GM21825 (cell line): ENCODE measurements at regions not wholly inside any gene's neighbourhood (a gene's known extent, or its start where the extent isn't known, plus 50 kb on each side); places are given as distances from the start of the nearest gene placed in this dataset.

Experiments used
- ATAC-seq: cut with Tn5 transposase; IDR thresholded peaks from one replicate; pipeline ENCODE4 v1.9.1; 2021; ENCODE audit warnings: mild to moderate bottlenecking, moderate library complexity; ENCODE audit not compliant: unreplicated experiment

DNA sequence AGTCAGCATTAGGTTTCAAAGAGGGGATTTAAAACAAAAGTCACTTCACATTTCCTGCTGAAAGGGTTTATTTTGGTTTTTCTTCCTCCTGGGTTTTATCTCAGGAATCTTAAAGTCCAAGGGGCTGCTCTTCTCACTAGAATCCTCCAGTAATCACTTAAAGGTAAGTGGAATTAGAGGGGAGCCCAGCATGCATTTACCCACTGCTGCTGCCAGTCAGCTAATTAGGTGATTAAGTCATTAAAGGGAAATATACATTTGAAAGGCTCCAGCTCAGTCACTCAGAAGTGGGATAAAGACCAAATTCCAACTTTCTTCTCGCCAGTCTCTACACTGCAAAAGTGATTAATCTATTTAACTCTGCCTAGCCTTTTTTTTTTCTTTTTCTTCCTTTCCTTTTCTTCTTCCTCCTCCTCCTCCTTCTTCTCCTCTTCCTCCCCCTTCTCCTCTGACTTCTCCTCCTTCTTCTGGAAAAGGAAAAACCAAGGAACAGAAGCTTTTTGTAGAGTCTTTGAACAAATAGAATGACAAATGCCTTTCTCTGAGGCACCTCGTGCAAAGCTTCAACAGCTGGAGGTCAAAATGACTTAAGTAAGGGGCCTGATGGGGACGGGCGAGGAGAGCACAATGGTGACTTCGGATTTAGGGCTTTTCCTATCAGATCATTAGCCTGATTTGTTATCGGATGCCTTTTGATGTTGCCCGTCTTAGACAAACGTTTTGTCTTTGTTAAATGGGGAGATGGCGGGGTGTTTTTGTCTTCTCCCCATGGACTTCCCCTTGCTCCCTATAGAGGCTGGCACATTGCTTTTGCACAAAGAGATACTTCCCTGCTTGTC, 617.6 kb downstream of the IRX1 start:
- no peak for ATAC-seq

- no peak for ATAC-seq
Measured at GRCh38 chr5:4215143-4215542, 619.5 kb downstream of the IRX1 start.

GRCh38 chr5:4216142-4216541, 620.5 kb downstream of the IRX1 start:
- ATAC-seq, result no peak

GRCh38 chr5:4220016-4220415, 624.4 kb downstream of the IRX1 start:
- no peak for ATAC-seq

- ATAC-seq, result no peak
Measured at GRCh38 chr5:4221048-4221447, 625.4 kb downstream of the IRX1 start.

DNA sequence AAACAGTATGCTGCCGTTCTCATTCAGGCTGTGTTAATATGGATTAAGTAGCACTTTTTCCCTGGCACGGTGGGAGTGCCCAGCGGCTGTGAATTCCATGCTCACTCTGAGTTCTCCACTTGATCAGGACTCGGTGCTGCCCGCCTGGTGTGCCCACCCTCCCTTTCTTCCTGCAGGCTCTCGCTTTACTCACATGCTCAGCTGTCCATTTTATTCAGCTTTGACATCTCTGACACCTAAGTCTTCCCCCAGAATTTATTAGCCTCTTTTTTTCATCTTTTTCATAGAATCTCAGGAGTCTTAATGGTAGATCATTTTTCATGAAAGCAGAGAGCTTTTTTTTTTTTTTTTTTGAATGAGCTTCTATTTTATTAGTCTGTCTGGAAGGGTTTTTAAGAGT, 626.5 kb downstream of the IRX1 start:
- no peak for ATAC-seq

DNA sequence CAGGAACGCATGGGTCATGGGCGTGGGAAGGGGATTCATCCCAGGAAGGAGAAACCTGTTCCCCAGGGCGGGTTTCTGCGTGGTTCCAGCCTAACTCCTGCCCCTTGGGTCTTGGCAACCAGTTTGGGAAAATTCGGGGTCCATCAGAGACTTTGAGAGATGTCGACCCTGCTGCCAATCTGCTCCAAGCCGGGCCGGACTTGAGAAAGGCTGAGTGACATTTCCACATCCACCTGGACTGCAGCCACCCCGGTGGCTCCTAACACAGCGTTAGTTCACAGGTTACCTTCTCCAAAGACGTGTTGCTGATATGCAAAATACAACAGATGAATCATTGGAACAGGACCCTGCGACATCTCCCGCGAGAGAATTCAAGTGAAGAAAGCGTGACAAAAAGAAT, 627.2 kb downstream of the IRX1 start:
- ATAC-seq, result no peak

GRCh38 chr5:4225741-4226140, 630.1 kb downstream of the IRX1 start:
- ATAC-seq, result no peak

DNA sequence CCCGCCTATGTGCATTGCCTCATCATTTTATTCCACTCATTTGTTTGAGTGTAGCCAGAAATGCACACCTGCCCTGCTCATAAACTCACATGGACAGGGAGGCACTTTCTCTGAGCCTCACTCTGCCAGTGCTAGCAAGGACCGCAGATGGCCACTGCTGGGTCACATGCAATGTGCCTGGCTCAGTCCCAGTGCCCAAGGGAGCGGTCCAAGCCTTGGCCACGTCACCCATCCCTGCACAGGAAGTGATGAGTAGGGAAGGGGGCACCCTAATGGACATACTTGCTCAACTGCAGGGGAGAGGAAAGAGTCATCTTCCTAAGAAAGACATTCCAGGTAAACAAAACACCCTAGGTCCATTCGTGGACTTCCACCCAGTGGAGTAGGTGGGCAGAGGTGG, 630.9 kb downstream of the IRX1 start:
- ATAC-seq, result no peak

DNA sequence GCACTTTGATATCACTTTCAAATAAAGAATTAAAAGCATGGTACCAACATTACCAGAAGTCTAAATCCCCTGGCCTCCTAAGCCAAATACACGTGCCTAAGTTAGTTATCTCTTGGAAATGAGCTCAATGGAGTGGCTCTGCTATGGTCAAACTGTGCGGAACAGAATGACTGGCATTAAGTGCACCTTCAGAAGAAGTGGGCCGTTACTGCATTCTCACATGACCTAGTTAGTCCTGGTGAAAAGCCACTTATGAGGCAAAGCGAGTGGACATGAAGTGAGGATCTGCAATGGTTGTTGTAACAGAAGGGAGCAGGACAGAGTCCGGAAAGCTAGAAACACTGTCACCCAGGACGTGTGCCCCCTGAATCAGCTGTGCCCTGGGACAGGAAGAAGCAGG, 633.1 kb downstream of the IRX1 start:
- ATAC-seq, result no peak

- no peak for ATAC-seq
Measured at GRCh38 chr5:4229414-4230292, 634.0 kb downstream of the IRX1 start.

DNA sequence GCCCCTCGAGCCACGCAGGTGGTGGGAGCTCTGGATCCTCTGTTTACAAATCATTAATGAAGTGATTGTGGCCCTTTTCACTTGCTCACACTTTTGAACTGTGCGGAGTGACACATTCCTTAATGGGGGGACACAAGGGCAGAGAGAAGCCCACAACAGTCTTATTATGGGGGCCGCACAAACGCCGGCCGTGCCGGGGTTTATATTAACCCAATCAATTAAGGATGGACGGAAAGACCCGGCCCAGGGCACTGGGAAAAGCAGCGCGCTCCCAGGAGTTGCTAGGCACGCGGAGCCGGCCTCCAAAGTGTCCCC, 634.8 kb downstream of the IRX1 start:
- ATAC-seq, result no peak

DNA sequence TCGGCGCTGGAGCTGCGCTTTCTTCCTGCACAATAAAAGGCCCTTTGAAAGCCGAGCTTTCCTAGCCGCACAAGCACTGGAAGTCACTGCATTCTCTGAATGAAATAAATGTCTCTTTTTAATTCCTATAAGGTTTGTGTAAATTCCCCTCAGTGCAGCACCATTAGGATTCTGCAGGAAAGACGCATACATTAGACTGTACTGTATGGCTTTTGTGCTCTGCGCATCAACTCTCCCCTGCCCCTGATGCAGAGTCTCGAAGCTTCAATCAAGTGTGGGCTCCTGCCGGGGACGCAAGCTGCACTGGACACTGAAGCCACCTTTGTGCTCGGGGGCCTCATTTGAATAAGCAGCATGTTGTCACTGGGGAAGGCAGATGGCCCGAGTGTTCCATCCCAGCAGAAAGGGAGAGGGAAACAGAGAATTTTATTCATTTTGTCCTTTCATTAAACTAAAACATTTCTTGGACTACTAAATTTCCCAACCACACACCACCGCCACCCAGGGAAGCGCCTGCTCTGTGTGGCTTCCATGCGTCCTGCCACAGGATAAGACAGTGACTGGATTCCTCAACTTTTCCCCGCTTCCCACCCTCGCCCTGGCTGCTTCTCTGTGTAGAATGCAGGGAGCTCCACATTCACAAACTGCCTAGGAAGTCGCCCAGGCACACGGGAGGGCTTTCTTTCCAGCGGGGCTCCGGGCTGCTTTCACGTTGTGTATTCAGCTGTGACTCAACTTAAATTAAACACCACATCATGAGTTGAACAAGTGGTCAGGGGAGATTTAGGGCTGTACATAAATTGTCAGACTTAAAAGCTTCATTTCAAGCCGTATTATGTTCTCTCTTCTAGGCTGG, 635.4 kb downstream of the IRX1 start:
- no peak for ATAC-seq

- ATAC-seq, result no peak
Measured at GRCh38 chr5:4232084-4232483, 636.5 kb downstream of the IRX1 start.

DNA sequence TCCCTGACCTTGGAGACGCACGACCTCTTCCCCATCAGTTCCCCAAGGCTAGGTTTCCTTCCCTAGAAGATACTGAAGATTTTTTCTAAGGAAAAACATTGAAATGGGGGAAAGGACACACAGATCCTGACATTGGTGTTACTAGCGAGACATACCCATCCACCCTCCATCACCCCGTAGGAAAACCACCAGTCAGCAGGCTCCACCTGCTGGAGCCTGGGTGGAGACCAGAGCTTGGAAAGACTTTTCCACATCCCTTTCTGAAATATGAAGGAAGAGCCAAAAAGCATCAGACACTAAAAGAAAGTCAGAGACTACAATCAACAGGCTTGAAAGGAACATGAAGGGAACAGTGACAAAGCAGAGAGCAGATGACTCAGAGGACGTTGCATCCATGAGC, 638.0 kb downstream of the IRX1 start:
- ATAC-seq, result no peak

DNA sequence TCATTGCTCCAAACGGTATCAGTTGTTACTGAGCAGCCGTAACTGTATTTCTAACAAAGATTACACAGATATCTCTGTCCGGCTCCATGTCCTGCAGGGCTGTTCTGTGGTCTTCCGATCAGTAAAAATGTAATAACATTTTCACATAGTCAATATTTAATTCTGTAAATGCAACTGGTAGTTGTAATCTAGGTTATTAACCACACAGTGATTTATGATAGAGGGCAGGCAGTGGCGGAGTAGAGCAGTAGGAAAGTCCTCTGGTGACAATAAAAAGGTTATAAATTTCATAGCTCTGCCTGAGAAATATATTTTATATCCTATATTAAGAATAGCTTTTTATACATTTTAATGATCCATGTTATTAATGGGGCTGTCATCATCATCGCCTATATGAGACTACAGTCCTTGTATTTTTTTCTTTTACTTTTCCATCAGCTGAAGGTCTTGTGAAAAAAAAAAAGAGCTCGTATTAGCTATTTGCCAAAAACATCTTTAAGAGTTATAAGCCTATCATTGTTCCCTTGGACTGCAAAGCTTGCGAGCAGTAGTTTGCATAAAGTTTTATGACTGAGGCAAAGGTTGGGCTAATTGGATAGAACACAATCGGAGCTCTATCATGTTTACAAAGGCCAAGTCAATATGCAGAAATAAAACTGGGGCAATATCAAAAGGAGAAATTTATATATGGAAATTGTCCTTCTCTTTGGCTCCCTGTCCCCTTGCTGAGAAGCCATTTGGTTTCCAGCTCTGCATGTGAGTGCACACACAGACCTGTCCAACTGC, 648.0 kb downstream of the IRX1 start:
- no peak for ATAC-seq

DNA sequence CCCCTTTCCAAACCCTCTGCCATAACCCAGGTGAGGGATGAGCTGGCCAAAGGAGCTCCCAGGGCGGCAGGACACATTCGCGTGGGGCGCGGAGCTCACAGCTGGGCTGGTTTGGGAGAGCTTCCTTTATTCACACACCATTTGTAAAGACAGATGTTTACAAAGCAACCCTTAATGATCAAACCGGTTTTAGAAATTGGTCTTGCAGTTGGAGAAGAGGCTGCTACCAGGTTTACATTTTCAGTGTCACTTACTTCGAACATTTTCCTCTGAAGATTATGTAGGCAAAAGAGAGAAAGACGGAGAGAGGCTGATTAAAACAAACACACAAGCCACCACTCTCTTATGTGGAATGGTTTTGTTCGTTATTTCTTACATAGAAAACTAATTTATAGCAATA, 648.7 kb downstream of the IRX1 start:
- no peak for ATAC-seq

- no peak for ATAC-seq
Measured at GRCh38 chr5:4245076-4245475, 649.4 kb downstream of the IRX1 start.

- no peak for ATAC-seq
Measured at GRCh38 chr5:4245511-4245910, 649.9 kb downstream of the IRX1 start.

DNA sequence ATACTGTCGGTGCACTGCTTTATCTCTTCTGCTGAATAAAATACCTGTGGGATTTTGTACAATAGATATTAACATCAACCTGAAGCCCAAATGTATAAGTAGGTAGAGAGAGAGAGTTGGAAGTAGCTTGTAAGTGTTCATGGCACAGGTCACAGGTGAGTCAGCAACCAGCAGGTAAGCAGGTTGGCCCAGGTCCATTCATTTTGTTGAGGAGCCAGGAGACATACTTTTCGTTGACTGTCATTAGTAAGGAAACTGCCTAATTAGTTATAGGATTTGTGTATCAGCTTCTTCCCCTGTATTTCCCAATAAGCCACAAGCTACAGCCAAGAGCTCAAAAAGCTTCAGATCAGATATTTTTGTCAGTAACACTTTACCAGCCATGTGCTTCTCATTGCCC, 650.8 kb downstream of the IRX1 start:
- ATAC-seq, result no peak

- no peak for ATAC-seq
Measured at GRCh38 chr5:4250254-4250653, 654.6 kb downstream of the IRX1 start.
